Right lobe of liver (tissue), 6 donors: ENCODE measurements at regions not wholly inside any gene's neighbourhood (a gene's known extent, or its start where the extent isn't known, plus 50 kb on each side); places are given as distances from the start of the nearest gene placed in this dataset.

ENCODE experiments used
- ATAC-seq, 4 donors: fragments of 200-7000 bp; cut with Tn5 transposase; one replicate each; pipeline ENCODE4 v1.9.1; 2020; ENCODE audit warnings: mild to moderate bottlenecking in 4 of 4, moderate library complexity in 4 of 4
- DNase-seq, 3 donors: peaks; one replicate each; pipeline ENCODE4 v3.0.0-alpha.2; 2020
- H3K27ac ChIP-seq, 3 donors: fragments of 200-600 bp; one replicate each; pipeline ENCODE4 v1.8.0; 2022
- H3K27me3 ChIP-seq, 2 donors: fragments of 200-600 bp; one replicate each; pipeline ENCODE4 v1.8.0; 2022
- H3K36me3 ChIP-seq, 4 donors: fragments of 200-600 bp; sonication (generic) in 1 of 4; one replicate each; pipeline versions ENCODE4 v1.5.1 to v1.8.0; 2017 to 2022; ENCODE audit warnings: control low read depth in 1 of 4
- H3K4me1 ChIP-seq, 4 donors: fragments of 200-600 bp; sonication (generic) in 1 of 4; one replicate each; pipeline versions ENCODE4 v1.5.1 to v1.8.0; 2017 to 2022; ENCODE audit warnings: control low read depth in 1 of 4
- H3K4me3 ChIP-seq, 3 donors: fragments of 200-600 bp; one replicate each; pipeline ENCODE4 v1.8.0; 2022
- H3K9me3 ChIP-seq, 4 donors: fragments of 200-600 bp; sonication (generic) in 1 of 4; one replicate each; pipeline versions ENCODE4 v1.5.1 to v1.8.0; 2017 to 2022; ENCODE audit warnings: control low read depth in 1 of 4
- POLR2A ChIP-seq: fragments of 450-650 bp; IDR thresholded peaks from one replicate; pipeline ENCODE4 v1.6.1; 2017; ENCODE audit warnings: antibody characterized with exemption, mild to moderate bottlenecking
- WGBS: methylation state at CpG from one replicate; pipeline ENCODE4 v1.1.6; 2018; ENCODE audit warnings: low coverage, low lambda C conversion rate; ENCODE audit not compliant: insufficient coverage; ENCODE audit errors: missing lambda C conversion rate; 5-methylcytosine and 5-hydroxymethylcytosine counted together
- intact Hi-C, 2 donors: fragments of 100-400 bp; cut with DNase I; formaldehyde crosslinking; loops; one replicate each; pipeline versions ENCODE4 v1.11.2 to v1.14.1; 2022
- TF ChIP-seq, protein P1 (sequence below), 4 donors: fragments of 200-600 bp in 3 of 4; fragments of 450-650 bp in 1 of 4; IDR thresholded peaks; one replicate each; pipeline versions ENCODE4 v1.5.1 to v1.8.0; 2016 to 2022; ENCODE audit warnings: antibody characterized with exemption in 4 of 4, mild to moderate bottlenecking in 2 of 4
- donor health status: DM: no; HTN: yes; CAD: no.
- donor health status: DM: no; HTN: no; CAD: no.
- donor health status: DM: no; HTN: no; CAD: no.
- donor health status: DM: no; HTN: yes; CAD: no.
- donor health status: DM: no; HTN: yes; CAD: no.

- Histone ChIP-seq H3K27me3 (no peaks in the 10 kb centered on the region), H3K27ac (no peak overlapping the region), H3K4me3 (no peak overlapping the region), H3K36me3 (no peaks in the 10 kb centered on the region), H3K9me3 (no peaks in the 10 kb centered on the region), H3K4me1 (no peaks in the 10 kb centered on the region)
- ATAC-seq, result no peak
- TF ChIP-seq, protein P1, sequence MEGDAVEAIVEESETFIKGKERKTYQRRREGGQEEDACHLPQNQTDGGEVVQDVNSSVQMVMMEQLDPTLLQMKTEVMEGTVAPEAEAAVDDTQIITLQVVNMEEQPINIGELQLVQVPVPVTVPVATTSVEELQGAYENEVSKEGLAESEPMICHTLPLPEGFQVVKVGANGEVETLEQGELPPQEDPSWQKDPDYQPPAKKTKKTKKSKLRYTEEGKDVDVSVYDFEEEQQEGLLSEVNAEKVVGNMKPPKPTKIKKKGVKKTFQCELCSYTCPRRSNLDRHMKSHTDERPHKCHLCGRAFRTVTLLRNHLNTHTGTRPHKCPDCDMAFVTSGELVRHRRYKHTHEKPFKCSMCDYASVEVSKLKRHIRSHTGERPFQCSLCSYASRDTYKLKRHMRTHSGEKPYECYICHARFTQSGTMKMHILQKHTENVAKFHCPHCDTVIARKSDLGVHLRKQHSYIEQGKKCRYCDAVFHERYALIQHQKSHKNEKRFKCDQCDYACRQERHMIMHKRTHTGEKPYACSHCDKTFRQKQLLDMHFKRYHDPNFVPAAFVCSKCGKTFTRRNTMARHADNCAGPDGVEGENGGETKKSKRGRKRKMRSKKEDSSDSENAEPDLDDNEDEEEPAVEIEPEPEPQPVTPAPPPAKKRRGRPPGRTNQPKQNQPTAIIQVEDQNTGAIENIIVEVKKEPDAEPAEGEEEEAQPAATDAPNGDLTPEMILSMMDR (IDR thresholded peaks at IDR 0.05), result no peak
- no peak for TF ChIP-seq POLR2A
- intact Hi-C loops, result no loop called here
- no peak for DNase-seq
These were observed 1583.6 kb downstream of the CDH8 start for GRCh38 chr16:60452646-60453045.

DNA sequence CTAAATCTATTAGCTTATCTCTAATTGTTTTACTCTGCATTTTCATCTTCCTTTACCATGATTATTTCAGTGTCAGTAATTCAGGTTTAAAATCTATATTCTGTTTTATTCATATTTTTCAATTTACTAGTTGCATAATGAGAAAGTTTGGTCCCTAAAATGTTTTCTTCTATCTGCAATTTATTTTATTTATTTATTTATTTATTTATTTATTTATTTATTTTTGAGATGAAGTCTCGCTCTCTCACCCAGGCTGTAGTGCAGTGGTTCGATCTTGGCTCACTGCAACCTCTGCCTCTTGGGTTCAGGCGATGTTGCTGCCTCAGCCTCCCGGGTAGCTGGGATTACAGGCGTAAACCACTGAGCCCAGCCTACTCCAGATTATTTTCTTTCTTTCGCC lies 1597.3 kb downstream of the CDH8 start:
- Histone ChIP-seq H3K36me3 (no peaks in the 10 kb centered on the region), H3K27me3 (no peaks in the 10 kb centered on the region), H3K4me1 (no peaks in the 10 kb centered on the region), H3K9me3 (no peaks in the 10 kb centered on the region), H3K27ac (no peak overlapping the region), H3K4me3 (no peak overlapping the region)
- DNase-seq (no peak), ATAC-seq (no peak)
- WGBS, result 60% methylated on average over 6 of the region's 6 CpGs
- no peak for TF ChIP-seq POLR2A
- TF ChIP-seq, protein P1 (IDR thresholded peaks at IDR 0.05), result no peak
- intact Hi-C loops, result no loop called here

GRCh38 chr16:60432472-60432871 lies 1603.8 kb downstream of the CDH8 start:
- no peak overlapping the region for H3K4me3 ChIP-seq
- no peaks in the 10 kb centered on the region for H3K36me3 ChIP-seq
- no peaks in the 10 kb centered on the region for H3K4me1 ChIP-seq
- no peaks in the 10 kb centered on the region for H3K9me3 ChIP-seq
- DNase-seq, result no peak
- H3K27ac ChIP-seq, result no peak overlapping the region
- no peak for TF ChIP-seq POLR2A
- TF ChIP-seq, protein P1 (IDR thresholded peaks at IDR 0.05), result no peak
- no peaks in the 10 kb centered on the region for H3K27me3 ChIP-seq
- intact Hi-C loops, result no loop called here
- no peak for ATAC-seq

DNA sequence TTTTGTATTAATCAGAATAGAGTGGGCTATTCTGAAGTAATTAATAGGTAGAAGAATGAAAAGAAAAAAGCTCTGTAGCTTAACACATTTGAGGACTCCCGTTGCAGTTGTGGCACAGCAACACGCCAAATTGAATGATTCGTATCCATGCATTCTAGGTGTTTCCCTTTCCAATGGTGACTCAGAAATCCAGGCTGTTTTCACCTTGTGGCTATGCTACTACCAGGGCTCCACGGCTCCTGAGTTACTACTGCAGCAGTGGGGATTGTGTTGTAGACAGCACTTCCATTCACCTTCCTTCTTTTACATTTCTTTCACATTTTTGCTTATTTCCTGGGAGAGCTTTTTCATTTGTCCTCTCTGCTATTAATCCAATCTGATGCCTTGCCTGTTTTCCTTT lies 1616.4 kb downstream of the CDH8 start:
- no peak for DNase-seq
- intact Hi-C loops, result no loop called here
- H3K27ac ChIP-seq, result no peak overlapping the region

DNA sequence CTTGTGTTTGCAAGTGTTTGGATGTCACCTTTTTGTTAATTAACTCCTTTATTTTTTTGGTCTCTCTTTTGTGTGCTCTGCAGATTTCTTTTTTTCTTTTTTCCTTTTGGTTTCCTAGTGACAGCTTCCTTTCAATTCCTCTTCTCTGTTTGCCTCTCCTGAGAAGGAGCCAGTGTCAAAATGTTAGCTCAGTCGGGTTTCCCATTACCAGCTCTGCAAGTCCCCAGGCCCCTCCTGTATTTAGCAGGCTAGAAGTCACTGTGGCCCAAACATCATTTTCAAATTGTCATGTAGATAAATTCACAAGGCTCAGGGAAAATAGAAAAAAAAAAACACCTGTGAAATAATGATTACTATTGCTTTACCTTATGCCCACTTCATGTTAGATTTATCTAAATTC lies 1621.6 kb downstream of the CDH8 start:
- Histone ChIP-seq H3K27ac (no peak overlapping the region), H3K27me3 (no peaks in the 10 kb centered on the region), H3K9me3 (no peaks in the 10 kb centered on the region), H3K4me3 (no peak overlapping the region), H3K4me1 (no peaks in the 10 kb centered on the region), H3K36me3 (no peaks in the 10 kb centered on the region)
- intact Hi-C loops, result no loop called here
- ATAC-seq (no peak), DNase-seq (no peak)
- TF ChIP-seq POLR2A, result no peak
- TF ChIP-seq, protein P1 (IDR thresholded peaks at IDR 0.05), result no peak
- 6% methylated on average over 1 of the region's 1 CpG for WGBS

More for the DNA sequence above, 1616.4 kb downstream of the CDH8 start:
- no peak for ATAC-seq
- TF ChIP-seq, protein P1 (IDR thresholded peaks at IDR 0.05), result no peak
- no peak for TF ChIP-seq POLR2A
- no peaks in the 10 kb centered on the region for H3K27me3 ChIP-seq
- no peaks in the 10 kb centered on the region for H3K9me3 ChIP-seq
- H3K4me3 ChIP-seq, result no peak overlapping the region
- H3K4me1 ChIP-seq, result no peaks in the 10 kb centered on the region
- 61% methylated on average over 4 of the region's 4 CpGs for WGBS
- no peaks in the 10 kb centered on the region for H3K36me3 ChIP-seq
